ENCODE measurements at regions not wholly inside any gene's neighbourhood (a gene's known extent, or its start where the extent isn't known, plus 50 kb on each side); places are given as distances from the start of the nearest gene placed in this dataset.

DNA sequence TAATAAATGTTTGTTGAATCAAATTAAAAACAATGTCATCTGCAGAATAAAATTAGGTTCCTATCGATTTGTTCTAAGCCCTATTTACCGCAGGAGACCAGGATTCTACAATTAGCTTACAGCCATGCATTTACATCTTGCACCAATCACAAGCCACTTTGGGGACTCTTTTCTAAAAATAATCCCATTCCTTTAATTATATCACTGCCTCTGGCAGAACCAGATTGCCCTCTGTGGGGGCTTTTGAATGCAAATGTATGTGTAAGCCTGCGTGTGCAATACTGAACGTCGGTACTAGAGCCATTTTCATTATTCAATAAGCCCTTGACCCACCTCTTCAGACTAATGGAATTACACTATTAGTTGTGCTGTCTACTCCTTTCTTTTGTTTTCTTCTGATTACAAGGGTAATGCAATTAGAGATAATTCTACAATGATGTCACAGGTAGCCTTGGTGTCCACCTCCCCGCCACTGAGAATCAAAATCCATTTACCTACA lies 391.3 kb upstream of the XYLT1 start:
- Histone ChIP-seq H3K36me3 (ENCODE audit: control insufficient read depth, insufficient read depth, low read length) (no peaks in the 10 kb centered on the region), H3K4me3 (ENCODE audit: low read depth, low read length) (no peak overlapping the region), H3K27me3 (ENCODE audit: control insufficient read depth, insufficient read depth, low read length) (no peaks in the 10 kb centered on the region)
- TF ChIP-seq, protein P1, sequence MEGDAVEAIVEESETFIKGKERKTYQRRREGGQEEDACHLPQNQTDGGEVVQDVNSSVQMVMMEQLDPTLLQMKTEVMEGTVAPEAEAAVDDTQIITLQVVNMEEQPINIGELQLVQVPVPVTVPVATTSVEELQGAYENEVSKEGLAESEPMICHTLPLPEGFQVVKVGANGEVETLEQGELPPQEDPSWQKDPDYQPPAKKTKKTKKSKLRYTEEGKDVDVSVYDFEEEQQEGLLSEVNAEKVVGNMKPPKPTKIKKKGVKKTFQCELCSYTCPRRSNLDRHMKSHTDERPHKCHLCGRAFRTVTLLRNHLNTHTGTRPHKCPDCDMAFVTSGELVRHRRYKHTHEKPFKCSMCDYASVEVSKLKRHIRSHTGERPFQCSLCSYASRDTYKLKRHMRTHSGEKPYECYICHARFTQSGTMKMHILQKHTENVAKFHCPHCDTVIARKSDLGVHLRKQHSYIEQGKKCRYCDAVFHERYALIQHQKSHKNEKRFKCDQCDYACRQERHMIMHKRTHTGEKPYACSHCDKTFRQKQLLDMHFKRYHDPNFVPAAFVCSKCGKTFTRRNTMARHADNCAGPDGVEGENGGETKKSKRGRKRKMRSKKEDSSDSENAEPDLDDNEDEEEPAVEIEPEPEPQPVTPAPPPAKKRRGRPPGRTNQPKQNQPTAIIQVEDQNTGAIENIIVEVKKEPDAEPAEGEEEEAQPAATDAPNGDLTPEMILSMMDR (IDR thresholded peaks at IDR 0.05; ENCODE audit: insufficient read depth, low read length, poor library complexity, severe bottlenecking): no peak
- no peak for DNase-seq (ENCODE audit: low read depth)

DNA sequence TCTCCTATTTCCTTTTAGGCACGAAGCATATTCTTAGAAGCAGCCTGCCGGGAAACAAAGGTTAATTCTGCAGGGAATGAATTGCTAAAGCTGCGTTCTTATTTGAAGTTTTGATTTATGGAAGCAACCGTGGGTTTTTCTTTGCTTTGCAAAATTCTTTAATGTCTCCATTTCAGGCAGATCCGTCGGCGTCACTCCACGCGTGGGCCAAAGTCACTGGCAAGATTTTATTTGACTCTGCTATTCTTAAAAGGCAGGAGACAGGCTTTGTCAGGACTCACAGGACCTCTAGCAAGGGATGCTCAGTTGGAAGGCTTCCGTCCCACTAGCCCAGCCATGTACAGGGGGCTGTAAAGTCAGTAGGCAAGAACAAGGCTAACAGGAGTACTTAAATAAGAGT lies 387.3 kb upstream of the XYLT1 start:
- H3K27me3 ChIP-seq (ENCODE audit: control insufficient read depth, insufficient read depth, low read length): no peaks in the 10 kb centered on the region

DNA sequence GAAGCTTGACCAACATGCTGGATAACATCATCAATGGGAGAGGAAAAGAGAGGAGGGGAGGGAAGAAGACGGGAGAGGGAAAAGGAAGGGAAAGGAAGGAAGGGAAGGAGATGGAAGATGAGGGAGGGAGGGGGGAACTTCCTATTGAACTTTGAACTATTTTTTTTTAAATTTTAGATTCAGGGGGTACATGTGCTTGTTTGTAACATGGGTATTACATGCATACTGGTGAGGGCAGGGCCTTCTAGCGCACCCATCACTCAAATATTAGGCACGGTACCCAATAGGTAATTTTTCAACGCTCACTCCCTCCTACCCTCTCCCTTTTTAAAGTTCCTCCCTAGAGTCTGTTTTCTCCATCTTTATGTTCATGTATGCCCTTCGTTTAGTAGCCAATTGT lies 383.2 kb upstream of the XYLT1 start:
- Histone ChIP-seq H3K4me3 (ENCODE audit: low read depth, low read length) (no peak overlapping the region), H3K27me3 (ENCODE audit: control insufficient read depth, insufficient read depth, low read length) (no peaks in the 10 kb centered on the region), H3K36me3 (ENCODE audit: control insufficient read depth, insufficient read depth, low read length) (no peaks in the 10 kb centered on the region)
- DNase-seq (ENCODE audit: low read depth): no peak
- TF ChIP-seq, protein P1 (IDR thresholded peaks at IDR 0.05; ENCODE audit: insufficient read depth, low read length, poor library complexity, severe bottlenecking): no peak

More for the DNA sequence above, 387.3 kb upstream of the XYLT1 start:
- no peaks in the 10 kb centered on the region for H3K36me3 ChIP-seq (ENCODE audit: control insufficient read depth, insufficient read depth, low read length)
- H3K4me3 ChIP-seq (ENCODE audit: low read depth, low read length): no peak overlapping the region
- DNase-seq (ENCODE audit: low read depth): no peak
- TF ChIP-seq, protein P1 (IDR thresholded peaks at IDR 0.05; ENCODE audit: insufficient read depth, low read length, poor library complexity, severe bottlenecking): no peak

DNA sequence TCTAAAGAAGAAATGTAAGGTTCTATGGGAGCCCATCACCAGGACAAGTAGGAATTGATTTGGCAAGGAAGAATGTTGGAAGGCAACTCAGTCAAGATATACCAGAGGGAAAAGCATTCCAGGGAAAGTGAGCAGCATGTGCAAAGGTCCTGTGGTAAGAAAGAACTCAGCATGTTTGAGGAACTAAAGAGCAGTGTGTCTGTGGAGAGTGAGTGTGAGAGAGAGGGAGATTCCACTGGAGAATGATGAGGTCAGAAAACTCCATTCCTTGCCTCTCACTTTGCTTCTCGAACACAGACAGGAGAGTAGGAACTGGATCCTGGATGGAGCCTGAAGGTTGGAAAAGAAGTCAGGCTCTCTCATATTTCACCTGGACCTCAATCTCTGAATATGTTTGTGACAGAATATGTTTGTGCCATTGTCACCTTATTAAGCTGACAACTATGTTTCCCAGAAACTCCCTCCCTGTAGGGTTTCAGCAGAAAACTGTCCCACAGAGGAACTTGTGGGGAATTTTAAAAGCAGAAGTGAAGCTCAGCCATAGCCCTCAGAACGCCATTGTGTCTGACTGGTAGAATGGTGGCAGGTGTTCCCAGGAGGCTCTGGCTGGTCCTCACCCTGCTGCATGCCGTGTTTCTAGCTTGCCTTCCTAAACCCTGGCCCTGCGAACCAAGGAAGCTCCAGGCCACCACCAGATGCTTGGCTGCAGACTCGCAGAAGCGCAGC lies 382.4 kb upstream of the XYLT1 start:
- TF ChIP-seq, protein P1 (IDR thresholded peaks at IDR 0.05; ENCODE audit: insufficient read depth, low read length, poor library complexity, severe bottlenecking): no peak
- no peaks in the 10 kb centered on the region for H3K36me3 ChIP-seq (ENCODE audit: control insufficient read depth, insufficient read depth, low read length)
- DNase-seq (ENCODE audit: low read depth): no peak

DNA sequence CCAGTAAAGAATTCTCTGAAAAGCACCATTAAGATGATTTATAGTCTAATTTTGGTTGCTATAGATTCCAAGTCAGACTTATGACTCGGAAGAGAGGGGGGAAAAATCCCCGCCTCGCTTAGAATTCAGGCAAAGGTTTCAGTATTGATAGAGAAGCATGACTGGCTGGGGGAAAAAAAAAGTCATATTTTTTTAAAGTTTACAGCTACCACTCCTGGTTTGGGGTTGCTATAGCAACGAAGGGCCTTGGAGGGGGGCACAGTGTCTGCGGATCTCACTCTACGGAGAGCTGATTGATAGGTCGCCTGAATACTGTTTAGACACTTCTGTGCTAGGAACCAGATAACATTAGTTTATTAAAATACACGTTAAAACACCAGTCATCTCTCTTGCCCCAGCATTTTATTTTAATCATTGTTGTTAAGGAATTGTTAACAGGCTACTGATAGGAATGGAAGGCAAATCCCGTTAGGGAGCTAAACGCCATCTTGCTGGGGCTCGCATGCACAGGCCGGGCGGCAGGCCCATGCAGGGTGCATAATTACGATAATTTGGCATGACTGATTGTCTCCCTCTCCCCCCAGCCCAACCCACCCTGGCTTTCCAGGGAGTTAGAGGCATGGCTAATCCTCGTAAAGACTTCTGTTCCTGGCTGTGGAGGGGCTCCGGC lies 380.0 kb upstream of the XYLT1 start:
- no peak for DNase-seq (ENCODE audit: low read depth)
- Histone ChIP-seq H3K27me3 (ENCODE audit: control insufficient read depth, insufficient read depth, low read length) (no peaks in the 10 kb centered on the region), H3K36me3 (ENCODE audit: control insufficient read depth, insufficient read depth, low read length) (no peaks in the 10 kb centered on the region), H3K4me3 (ENCODE audit: low read depth, low read length) (no peak overlapping the region)
- TF ChIP-seq, protein P1 (IDR thresholded peaks at IDR 0.05; ENCODE audit: insufficient read depth, low read length, poor library complexity, severe bottlenecking): no peak

More for the DNA sequence above, 382.4 kb upstream of the XYLT1 start:
- no peak overlapping the region for H3K4me3 ChIP-seq (ENCODE audit: low read depth, low read length)
- no peaks in the 10 kb centered on the region for H3K27me3 ChIP-seq (ENCODE audit: control insufficient read depth, insufficient read depth, low read length)
